T-cell (primary cell): ENCODE measurements at regions not wholly inside any gene's neighbourhood (a gene's known extent, or its start where the extent isn't known, plus 50 kb on each side); places are given as distances from the start of the nearest gene placed in this dataset.

Experiments
- ATAC-seq, 4 experiments: fragments of 200-7000 bp in 3 of 4; fragments of 150-1000 bp in 1 of 4; cut with Tn5 transposase; replicated peaks in 1 of 4; 1 replicate in 3 of 4; 2 replicates in 1 of 4; pipeline ENCODE4 v1.10.0; 2021; ENCODE audit warnings: moderate library complexity in 3 of 4, mild to moderate bottlenecking in 2 of 4, moderate number of reproducible peaks in 1 of 4
- CTCF ChIA-PET, 2 donors: fragments of 300-600 bp; sonication (Branson Sonifier 250); formaldehyde crosslinking; loops; one replicate each; lab custom pipeline; 2022; ENCODE audit warnings: antibody characterized with exemption in 2 of 2; lab: Charles Lee
- POLR2A ChIA-PET, 2 donors: fragments of 300-600 bp; sonication (Branson Sonifier 250); formaldehyde crosslinking; loops; one replicate each; lab custom pipeline; 2022; ENCODE audit warnings: antibody characterized with exemption in 2 of 2; lab: Charles Lee
- DNase-seq, 35 experiments: peaks; one replicate each; pipeline versions ENCODE4 v3.0.0 to v3.0.0-alpha.2; 2013 to 2023
- H3K27ac ChIP-seq: one replicate; pipeline ENCODE4 v1.5.1; 2013; ENCODE audit warnings: low read length
- H3K27me3 ChIP-seq, 2 experiments: replicated peaks in 1 of 2; 1 replicate in 1 of 2; 2 replicates in 1 of 2; pipeline versions ENCODE4 v1.6.1 to v1.7.0; 2013; ENCODE audit warnings: low read length in 1 of 2, mixed read lengths in 1 of 2; ENCODE audit not compliant: control insufficient read depth in 2 of 2, insufficient read depth in 2 of 2; ENCODE audit errors: extremely low read depth in 1 of 2
- H3K36me3 ChIP-seq, 2 donors: 1 replicate in 1 of 2; 2 replicates in 1 of 2; pipeline versions ENCODE4 v1.6.1 to v1.7.0; 2013; ENCODE audit warnings: low read length in 1 of 2; ENCODE audit not compliant: control insufficient read depth in 2 of 2, insufficient read depth in 1 of 2; ENCODE audit errors: extremely low read depth in 1 of 2
- H3K4me1 ChIP-seq, 2 experiments: 1 replicate in 1 of 2; 2 replicates in 1 of 2; pipeline versions ENCODE4 v1.6.1 to v1.7.0; 2013; ENCODE audit warnings: low read length in 2 of 2, mixed read lengths in 1 of 2; ENCODE audit not compliant: insufficient read depth in 2 of 2, control insufficient read depth in 1 of 2; ENCODE audit errors: extremely low read depth in 1 of 2
- H3K4me3 ChIP-seq, 2 donors: 1 replicate in 1 of 2; 2 replicates in 1 of 2; pipeline versions ENCODE4 v1.5.1 to v1.7.0; 2013; ENCODE audit warnings: mild to moderate bottlenecking in 2 of 2, low read length in 1 of 2, moderate library complexity in 1 of 2; ENCODE audit not compliant: control insufficient read depth in 1 of 2; ENCODE audit errors: extremely low read depth in 1 of 2
- H3K9me3 ChIP-seq: 2 replicates; pipeline ENCODE4 v1.7.0; 2013
- H3K27ac Mint-ChIP-seq, 2 donors: one replicate each; pipeline ENCODE4 v1.8.0; 2020 to 2021; ENCODE audit warnings: mild to moderate bottlenecking in 2 of 2, mixed read lengths in 2 of 2
- H3K27me3 Mint-ChIP-seq, 2 donors: one replicate each; pipeline ENCODE4 v1.8.0; 2021 to 2022; ENCODE audit warnings: mixed read lengths in 2 of 2
- H3K36me3 Mint-ChIP-seq: one replicate; pipeline ENCODE4 v1.8.0; 2021; ENCODE audit warnings: mixed read lengths
- H3K4me1 Mint-ChIP-seq, 3 donors: one replicate each; pipeline ENCODE4 v1.8.0; 2020 to 2022; ENCODE audit warnings: mixed read lengths in 3 of 3, mild to moderate bottlenecking in 1 of 3
- H3K4me3 Mint-ChIP-seq, 3 donors: one replicate each; pipeline ENCODE4 v1.8.0; 2020 to 2022; ENCODE audit warnings: mild to moderate bottlenecking in 3 of 3, mixed read lengths in 3 of 3, moderate library complexity in 3 of 3
- H3K9me3 Mint-ChIP-seq, 3 donors: one replicate each; pipeline ENCODE4 v1.8.0; 2020 to 2022; ENCODE audit warnings: mixed read lengths in 3 of 3
- WGBS: methylation state at CpG from one replicate; pipeline ENCODE4 v1.1.5; 2013; ENCODE audit warnings: missing lambda C conversion rate; ENCODE audit not compliant: insufficient coverage; 5-methylcytosine and 5-hydroxymethylcytosine counted together

- H3K27ac ChIP-seq, result no peak overlapping the region
- POLR2A ChIA-PET, result no interaction called here
- H3K4me3 Mint-ChIP-seq, result no peak overlapping the region
- CTCF ChIA-PET, result no interaction called here
- ATAC-seq (no peak), DNase-seq (no peak)
- no peaks in the 10 kb centered on the region for H3K9me3 ChIP-seq
- no peaks in the 10 kb centered on the region for H3K4me1 ChIP-seq
- peaks cover 0 to 5% (median 2%) of the 10 kb centered on the region in 3 donors for H3K9me3 Mint-ChIP-seq
- H3K27ac Mint-ChIP-seq, result no peak overlapping the region
- H3K27me3 Mint-ChIP-seq, result peaks cover 5 to 10% of the 10 kb centered on the region in 2 donors
- no peak overlapping the region for H3K4me3 ChIP-seq
- no peaks in the 10 kb centered on the region for H3K27me3 ChIP-seq
- H3K36me3 Mint-ChIP-seq, result no peaks in the 10 kb centered on the region
- 83% methylated on average over 1 of the region's 2 CpGs for WGBS
- H3K4me1 Mint-ChIP-seq, result no peaks in the 10 kb centered on the region
- H3K36me3 ChIP-seq, result no peaks in the 10 kb centered on the region
Measured at GRCh38 chr2:122056853-122057252, 301.4 kb downstream of the TSN start.

DNA sequence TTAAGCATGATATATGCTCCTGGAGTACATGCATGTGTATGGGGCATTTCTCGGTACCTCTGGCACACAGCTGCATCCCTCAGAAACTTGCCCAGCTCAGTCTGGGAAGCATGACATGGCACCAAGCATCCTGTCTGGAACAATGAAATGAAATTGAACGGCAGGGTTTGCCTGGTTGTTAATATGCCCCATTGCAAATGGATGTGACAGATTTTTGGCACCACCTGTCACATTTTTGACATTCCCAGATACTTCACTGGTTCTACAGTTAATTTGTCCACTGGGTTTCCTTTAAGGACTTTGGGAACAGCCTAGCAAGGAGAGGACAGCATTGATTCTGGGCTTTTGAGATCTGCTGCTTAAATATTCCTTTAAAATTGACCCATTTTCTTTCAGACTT is 305.8 kb downstream of the TSN start:
- no peaks in the 10 kb centered on the region for H3K36me3 Mint-ChIP-seq
- Histone ChIP-seq H3K4me1 (no peaks in the 10 kb centered on the region), H3K4me3 (no peak overlapping the region), H3K36me3 (no peaks in the 10 kb centered on the region), H3K27ac (no peak overlapping the region), H3K9me3 (no peaks in the 10 kb centered on the region), H3K27me3 (no peaks in the 10 kb centered on the region)
- no peak for DNase-seq
- CTCF ChIA-PET, result no interaction called here
- no peak for ATAC-seq
- no peaks in the 10 kb centered on the region for H3K9me3 Mint-ChIP-seq
- no peak overlapping the region for H3K4me3 Mint-ChIP-seq
- peaks cover 0 to 5% of the 10 kb centered on the region in 2 donors for H3K27me3 Mint-ChIP-seq
- H3K27ac Mint-ChIP-seq, result no peak overlapping the region
- 100% methylated on average over 1 of the region's 2 CpGs for WGBS
- POLR2A ChIA-PET, result no interaction called here
- H3K4me1 Mint-ChIP-seq, result no peaks in the 10 kb centered on the region

GRCh38 chr2:122061831-122062230 is 306.4 kb downstream of the TSN start:
- Histone ChIP-seq H3K9me3 (no peaks in the 10 kb centered on the region), H3K4me1 (no peaks in the 10 kb centered on the region), H3K27me3 (no peaks in the 10 kb centered on the region), H3K27ac (no peak overlapping the region), H3K4me3 (no peak overlapping the region), H3K36me3 (no peaks in the 10 kb centered on the region)
- 100% methylated on average over 1 of the region's 2 CpGs for WGBS
- H3K27me3 Mint-ChIP-seq, result peaks cover 0 to 5% of the 10 kb centered on the region in 2 donors
- ATAC-seq (no peak), DNase-seq (no peak)
- H3K27ac Mint-ChIP-seq, result no peak overlapping the region
- H3K4me1 Mint-ChIP-seq, result no peaks in the 10 kb centered on the region
- H3K4me3 Mint-ChIP-seq, result no peak overlapping the region
- H3K36me3 Mint-ChIP-seq, result no peaks in the 10 kb centered on the region
- POLR2A ChIA-PET, result no interaction called here
- CTCF ChIA-PET, result no interaction called here
- H3K9me3 Mint-ChIP-seq, result no peaks in the 10 kb centered on the region

DNA sequence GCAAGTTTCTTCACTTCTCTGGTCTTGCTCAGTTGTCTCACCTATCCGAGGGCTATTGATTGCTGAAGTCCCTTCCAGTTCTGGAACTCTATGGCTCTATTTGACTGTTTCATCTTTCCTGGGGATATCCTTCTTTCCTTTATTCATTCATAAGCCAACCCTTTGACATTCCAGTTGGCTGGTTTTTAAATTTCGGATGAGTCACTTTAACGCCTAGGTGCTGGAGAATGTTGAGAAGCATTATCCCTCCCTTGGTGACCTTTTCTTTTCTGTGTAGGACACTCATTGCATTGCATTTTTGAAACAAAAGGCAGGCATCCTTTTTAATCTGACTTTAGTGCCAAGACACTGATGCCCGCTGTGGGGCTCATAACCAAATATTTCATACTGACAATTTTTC is 307.1 kb downstream of the TSN start:
- H3K36me3 Mint-ChIP-seq, result no peaks in the 10 kb centered on the region
- no peak overlapping the region for H3K27ac Mint-ChIP-seq
- no peak overlapping the region for H3K4me3 Mint-ChIP-seq
- Histone ChIP-seq H3K27me3 (no peaks in the 10 kb centered on the region), H3K9me3 (no peaks in the 10 kb centered on the region), H3K4me1 (no peaks in the 10 kb centered on the region), H3K36me3 (no peaks in the 10 kb centered on the region), H3K27ac (no peak overlapping the region), H3K4me3 (no peak overlapping the region)
- no peak for ATAC-seq
- H3K9me3 Mint-ChIP-seq, result no peaks in the 10 kb centered on the region
- H3K27me3 Mint-ChIP-seq, result no peaks in the 10 kb centered on the region
- 36% methylated on average over 2 of the region's 4 CpGs for WGBS
- no peak for DNase-seq
- CTCF ChIA-PET, result no interaction called here
- POLR2A ChIA-PET, result no interaction called here
- no peaks in the 10 kb centered on the region for H3K4me1 Mint-ChIP-seq

DNA sequence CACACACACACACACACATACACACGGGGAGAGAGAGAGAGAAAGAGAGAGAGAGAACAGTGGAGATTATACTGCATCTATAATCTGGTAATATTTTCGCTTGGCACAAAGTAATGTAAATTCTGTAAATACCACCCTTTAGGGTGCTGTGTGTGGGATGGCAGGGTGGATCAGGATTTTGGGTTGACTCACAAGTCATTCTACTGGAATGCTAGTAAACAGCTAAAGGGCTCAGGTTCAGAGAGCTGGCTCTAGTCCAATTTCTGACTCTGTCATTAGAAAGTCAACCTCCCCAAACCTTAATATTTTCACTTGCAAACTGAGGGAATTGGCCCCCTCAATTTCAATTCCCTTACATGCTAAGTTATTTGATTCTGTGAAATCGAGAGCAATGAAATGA is 308.3 kb downstream of the TSN start:
- Histone ChIP-seq H3K27me3 (no peaks in the 10 kb centered on the region), H3K4me1 (no peaks in the 10 kb centered on the region), H3K27ac (no peak overlapping the region), H3K36me3 (no peaks in the 10 kb centered on the region), H3K4me3 (no peak overlapping the region), H3K9me3 (no peaks in the 10 kb centered on the region)
- H3K36me3 Mint-ChIP-seq, result no peaks in the 10 kb centered on the region
- H3K27ac Mint-ChIP-seq, result no peak overlapping the region
- no peaks in the 10 kb centered on the region for H3K9me3 Mint-ChIP-seq
- H3K4me1 Mint-ChIP-seq, result no peaks in the 10 kb centered on the region
- CTCF ChIA-PET, result no interaction called here
- no peak overlapping the region for H3K4me3 Mint-ChIP-seq
- POLR2A ChIA-PET, result no interaction called here
- no peak for ATAC-seq
- DNase-seq, result no peak
- no CpG with 5 or more reads among the region's 3 CpGs for whole genome bisulfite sequencing
- no peaks in the 10 kb centered on the region for H3K27me3 Mint-ChIP-seq

GRCh38 chr2:122070241-122070731 is 314.8 kb downstream of the TSN start:
- H3K36me3 Mint-ChIP-seq, result no peaks in the 10 kb centered on the region
- no peaks in the 10 kb centered on the region for H3K27me3 Mint-ChIP-seq
- DNase-seq (no peak), ATAC-seq (no peak)
- ChIA-PET CTCF (no interaction called here), POLR2A (interaction anchor here in 1 of 2 donors (0.6 kb wide), 1 partner anchor 25 kb away, joined by 4 read pairs; no protein-coding TSS in a partner anchor)
- no peaks in the 10 kb centered on the region for H3K4me1 Mint-ChIP-seq
- Histone ChIP-seq H3K4me3 (no peak overlapping the region), H3K27me3 (peaks cover 0 to 3% of the 10 kb centered on the region in 2 experiments), H3K9me3 (no peaks in the 10 kb centered on the region), H3K36me3 (no peaks in the 10 kb centered on the region), H3K4me1 (no peaks in the 10 kb centered on the region), H3K27ac (no peak overlapping the region)
- no peaks in the 10 kb centered on the region for H3K9me3 Mint-ChIP-seq
- 81% methylated on average over 4 of the region's 7 CpGs for WGBS
- no peak overlapping the region for H3K27ac Mint-ChIP-seq
- H3K4me3 Mint-ChIP-seq, result no peak overlapping the region

- Histone ChIP-seq H3K36me3 (no peaks in the 10 kb centered on the region), H3K4me1 (no peaks in the 10 kb centered on the region), H3K4me3 (no peak overlapping the region), H3K27me3 (peaks cover 0 to 3% of the 10 kb centered on the region in 2 experiments), H3K9me3 (no peaks in the 10 kb centered on the region), H3K27ac (no peak overlapping the region)
- CTCF ChIA-PET, result no interaction called here
- Mint-ChIP-seq H3K4me1 (no peaks in the 10 kb centered on the region), H3K9me3 (no peaks in the 10 kb centered on the region), H3K4me3 (no peak overlapping the region), H3K36me3 (no peaks in the 10 kb centered on the region), H3K27me3 (no peaks in the 10 kb centered on the region), H3K27ac (no peak overlapping the region)
- no peak for DNase-seq
- no peak for ATAC-seq
- POLR2A ChIA-PET, result no interaction called here
- WGBS, result 87% methylated on average over 4 of the region's 4 CpGs
Measured at GRCh38 chr2:122072666-122073065, 317.2 kb downstream of the TSN start.
